Fibroblast of pulmonary artery (primary cell): ENCODE measurements at regions not wholly inside any gene's neighbourhood (a gene's known extent, or its start where the extent isn't known, plus 50 kb on each side); places are given as distances from the start of the nearest gene placed in this dataset.
A peak's percentile ranks its signal among the peaks of the same experiment; 100 is the strongest.

Source experiments
- DNase-seq: peaks from one replicate; pipeline ENCODE4 v3.0.0-alpha.2; 2010; ENCODE audit warnings: low read depth
- H3K4me3 ChIP-seq: replicated peaks from 2 replicates; pipeline ENCODE4 v1.5.1; 2011; ENCODE audit warnings: low read depth, mild to moderate bottlenecking, control low read depth, low read length, moderate library complexity
- TF ChIP-seq, protein P1 (sequence below): IDR thresholded peaks from 2 replicates; pipeline ENCODE4 v1.5.1; 2011; ENCODE audit warnings: mild to moderate bottlenecking, control low read depth, low read length, inconsistent platforms; ENCODE audit errors: missing control alignments

DNA sequence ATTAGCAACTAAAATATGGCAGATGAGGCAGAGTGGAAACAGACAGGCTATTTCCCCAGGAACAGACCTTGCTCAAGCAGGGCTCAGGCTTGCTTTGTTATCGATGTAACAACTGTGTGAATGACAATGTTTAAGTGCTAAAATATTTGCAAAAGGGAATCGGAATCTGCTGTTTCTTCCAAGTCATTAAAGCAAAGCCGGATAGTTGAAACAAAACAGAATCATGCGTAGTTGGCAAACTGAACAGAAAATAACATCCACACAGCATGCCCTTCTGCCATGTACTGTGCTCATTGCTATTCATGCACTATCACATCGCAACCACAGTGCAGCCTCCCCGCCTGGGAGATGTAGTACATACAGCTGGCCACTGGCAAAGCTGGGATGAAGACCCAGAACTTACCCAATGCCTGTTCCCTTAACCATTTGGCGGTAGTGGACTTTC, 799.1 kb downstream of the DIAPH3 start:
- no peak overlapping the region for H3K4me3 ChIP-seq
- no peak for DNase-seq
- TF ChIP-seq, protein P1, sequence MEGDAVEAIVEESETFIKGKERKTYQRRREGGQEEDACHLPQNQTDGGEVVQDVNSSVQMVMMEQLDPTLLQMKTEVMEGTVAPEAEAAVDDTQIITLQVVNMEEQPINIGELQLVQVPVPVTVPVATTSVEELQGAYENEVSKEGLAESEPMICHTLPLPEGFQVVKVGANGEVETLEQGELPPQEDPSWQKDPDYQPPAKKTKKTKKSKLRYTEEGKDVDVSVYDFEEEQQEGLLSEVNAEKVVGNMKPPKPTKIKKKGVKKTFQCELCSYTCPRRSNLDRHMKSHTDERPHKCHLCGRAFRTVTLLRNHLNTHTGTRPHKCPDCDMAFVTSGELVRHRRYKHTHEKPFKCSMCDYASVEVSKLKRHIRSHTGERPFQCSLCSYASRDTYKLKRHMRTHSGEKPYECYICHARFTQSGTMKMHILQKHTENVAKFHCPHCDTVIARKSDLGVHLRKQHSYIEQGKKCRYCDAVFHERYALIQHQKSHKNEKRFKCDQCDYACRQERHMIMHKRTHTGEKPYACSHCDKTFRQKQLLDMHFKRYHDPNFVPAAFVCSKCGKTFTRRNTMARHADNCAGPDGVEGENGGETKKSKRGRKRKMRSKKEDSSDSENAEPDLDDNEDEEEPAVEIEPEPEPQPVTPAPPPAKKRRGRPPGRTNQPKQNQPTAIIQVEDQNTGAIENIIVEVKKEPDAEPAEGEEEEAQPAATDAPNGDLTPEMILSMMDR: peak; percentile 2

DNA sequence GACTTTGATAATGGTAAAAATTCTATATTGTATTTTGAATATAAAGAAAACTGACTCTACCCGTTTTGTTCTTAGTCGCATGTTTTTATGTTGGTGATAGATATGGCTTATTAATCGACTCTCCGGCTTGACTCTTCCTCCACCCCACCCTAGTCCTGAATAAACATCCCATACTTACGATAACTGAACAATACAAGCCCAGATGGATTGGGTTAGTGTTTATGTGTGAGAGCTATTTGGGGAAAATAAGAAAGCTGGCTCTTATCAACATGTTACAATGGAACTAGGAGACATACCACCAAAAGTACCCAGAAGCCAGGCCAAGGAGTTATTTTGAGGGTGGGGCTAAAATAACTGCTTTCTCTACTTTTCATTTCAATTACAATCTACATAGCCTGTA, 796.3 kb downstream of the DIAPH3 start:
- DNase-seq: no peak
- TF ChIP-seq, protein P1: no peak
- no peak overlapping the region for H3K4me3 ChIP-seq

DNA sequence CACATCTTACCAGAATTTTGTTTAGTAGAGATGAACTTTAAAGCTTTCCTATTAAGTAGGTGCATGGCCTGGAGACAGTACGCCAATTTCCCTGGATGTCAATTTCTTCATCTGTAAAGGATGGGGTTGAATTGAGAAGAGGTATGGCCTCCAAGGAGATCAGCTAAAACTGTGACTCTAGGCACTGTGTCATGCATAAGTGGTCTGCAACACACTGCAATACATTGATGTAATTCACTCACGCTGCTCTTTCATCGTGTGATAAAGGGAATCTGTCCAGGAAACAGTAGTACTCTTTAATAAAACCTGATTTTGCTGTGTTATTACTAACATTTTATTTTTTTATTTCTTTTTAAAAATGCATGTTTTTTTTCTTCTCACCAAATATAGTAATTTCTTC, 795.8 kb downstream of the DIAPH3 start:
- DNase-seq: no peak
- TF ChIP-seq, protein P1: no peak
- H3K4me3 ChIP-seq: no peak overlapping the region

DNA sequence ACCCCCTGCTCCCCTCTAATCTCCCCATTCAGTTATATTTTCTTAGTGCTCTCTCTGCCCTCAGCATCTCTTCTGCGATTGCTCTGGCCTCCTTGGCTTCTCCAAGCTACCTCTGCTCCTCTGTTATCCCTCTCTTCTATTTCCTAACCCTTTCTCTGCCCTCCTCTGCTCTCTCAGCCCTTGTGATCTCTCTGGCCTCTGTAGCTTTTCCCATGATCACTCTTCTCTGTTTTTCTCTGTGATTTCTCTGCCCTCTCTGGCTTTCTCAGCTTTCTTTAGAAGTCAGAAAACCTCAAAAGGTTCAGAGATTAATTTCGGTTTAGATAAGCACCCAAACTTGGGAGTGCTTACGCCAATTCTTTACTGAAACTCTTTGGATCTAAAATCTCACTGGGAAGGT, 795.0 kb downstream of the DIAPH3 start:
- TF ChIP-seq, protein P1: no peak

DNA sequence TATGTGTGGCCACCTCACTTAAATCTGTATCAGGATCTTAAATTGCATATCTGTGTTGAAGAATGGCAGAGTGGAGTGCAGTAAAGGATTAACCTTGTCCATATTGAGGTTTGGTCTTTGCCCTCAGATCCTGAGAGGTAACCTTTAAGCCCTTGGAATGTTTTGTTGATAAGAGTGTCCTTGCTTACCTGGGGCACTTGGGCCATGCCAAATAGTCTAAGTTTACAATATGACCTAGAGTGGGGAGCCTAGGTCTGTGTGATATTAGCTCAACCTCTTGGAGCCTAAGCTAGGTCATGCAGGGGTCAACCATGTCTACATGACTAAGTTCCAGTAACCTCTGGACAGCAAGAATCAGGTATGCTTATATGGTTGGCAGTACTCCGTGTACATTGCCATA, 792.5 kb downstream of the DIAPH3 start:
- DNase-seq: no peak
- TF ChIP-seq, protein P1: no peak
- H3K4me3 ChIP-seq: no peak overlapping the region

More for the DNA sequence above, 795.0 kb downstream of the DIAPH3 start:
- no peak for DNase-seq
- H3K4me3 ChIP-seq: no peak overlapping the region

DNA sequence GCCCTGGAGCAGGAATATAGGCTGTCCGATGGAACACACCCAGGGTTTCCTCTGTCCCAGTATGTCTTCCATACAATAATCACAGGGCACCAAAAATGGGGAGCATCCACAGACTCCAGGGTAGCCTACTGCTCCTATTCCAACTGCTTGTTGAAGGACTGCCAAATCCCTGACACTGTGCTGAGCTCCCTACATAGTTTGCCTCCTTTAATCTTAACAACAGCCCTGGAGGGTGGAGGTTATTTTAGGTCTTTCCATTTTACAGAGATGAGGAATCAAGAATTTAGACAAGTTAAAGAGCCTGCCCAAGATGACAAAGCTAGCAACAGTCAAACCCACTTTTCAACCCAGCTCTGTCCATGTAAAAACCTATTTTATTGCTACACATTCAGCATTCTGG, 790.4 kb downstream of the DIAPH3 start:
- no peak for DNase-seq
- TF ChIP-seq, protein P1: no peak
- H3K4me3 ChIP-seq: no peak overlapping the region

DNA sequence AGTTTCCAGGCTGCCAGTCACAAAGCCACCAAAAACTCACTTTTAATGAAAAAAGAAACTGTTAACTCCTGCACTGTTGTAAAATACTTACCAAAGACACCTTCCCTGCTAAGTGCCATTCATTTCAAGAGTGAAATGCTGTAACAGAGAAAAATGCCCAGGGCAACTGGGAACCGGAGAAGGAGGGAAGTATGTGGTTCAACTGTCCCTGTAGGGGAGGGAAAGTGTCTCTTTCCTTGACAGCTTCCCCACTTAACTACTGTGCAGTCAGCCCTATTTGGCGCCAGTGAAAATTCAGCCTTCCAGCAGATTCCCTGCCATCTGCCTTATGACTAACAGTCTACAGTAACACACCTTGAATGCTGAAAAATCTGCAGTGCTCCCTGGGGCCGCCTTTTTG, 789.0 kb downstream of the DIAPH3 start:
- H3K4me3 ChIP-seq: no peak overlapping the region
- TF ChIP-seq, protein P1: no peak
- DNase-seq: no peak
